ENCODE measurements at regions not wholly inside any gene's neighbourhood (a gene's known extent, or its start where the extent isn't known, plus 50 kb on each side); places are given as distances from the start of the nearest gene placed in this dataset.
"Not testable (repeated sequence)": the region's sequence is repeated elsewhere in the genome, so short reads cannot be mapped to it uniquely, and the experiment has no call there.

DNA sequence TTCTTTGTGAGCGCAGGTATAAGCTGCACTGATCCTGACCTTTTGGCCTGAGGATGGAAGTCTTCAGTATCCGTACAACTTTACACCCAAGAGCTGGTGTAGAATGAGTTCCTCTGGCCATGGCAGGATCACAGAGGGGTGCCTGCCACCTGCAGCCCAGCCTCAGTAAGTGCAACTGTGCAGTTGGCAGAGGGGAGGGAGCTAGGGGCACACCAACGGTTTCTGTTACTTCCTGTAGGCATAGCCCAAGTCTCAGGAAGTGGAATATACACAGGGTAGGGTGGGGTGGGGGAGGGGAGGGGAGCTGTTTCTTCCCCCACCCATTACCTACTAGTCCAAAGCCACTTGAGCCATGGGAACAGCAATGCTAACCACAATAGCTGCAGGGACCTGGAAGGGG is 85.4 kb upstream of the GBA3 start:
- H3K4me1 ChIP-seq (ENCODE audit: control insufficient read depth in 1 of 2, low read depth in 2 of 2) = no peaks in the 10 kb centered on the region
- H3K4me3 ChIP-seq = no peak overlapping the region
- TF ChIP-seq, protein P1, sequence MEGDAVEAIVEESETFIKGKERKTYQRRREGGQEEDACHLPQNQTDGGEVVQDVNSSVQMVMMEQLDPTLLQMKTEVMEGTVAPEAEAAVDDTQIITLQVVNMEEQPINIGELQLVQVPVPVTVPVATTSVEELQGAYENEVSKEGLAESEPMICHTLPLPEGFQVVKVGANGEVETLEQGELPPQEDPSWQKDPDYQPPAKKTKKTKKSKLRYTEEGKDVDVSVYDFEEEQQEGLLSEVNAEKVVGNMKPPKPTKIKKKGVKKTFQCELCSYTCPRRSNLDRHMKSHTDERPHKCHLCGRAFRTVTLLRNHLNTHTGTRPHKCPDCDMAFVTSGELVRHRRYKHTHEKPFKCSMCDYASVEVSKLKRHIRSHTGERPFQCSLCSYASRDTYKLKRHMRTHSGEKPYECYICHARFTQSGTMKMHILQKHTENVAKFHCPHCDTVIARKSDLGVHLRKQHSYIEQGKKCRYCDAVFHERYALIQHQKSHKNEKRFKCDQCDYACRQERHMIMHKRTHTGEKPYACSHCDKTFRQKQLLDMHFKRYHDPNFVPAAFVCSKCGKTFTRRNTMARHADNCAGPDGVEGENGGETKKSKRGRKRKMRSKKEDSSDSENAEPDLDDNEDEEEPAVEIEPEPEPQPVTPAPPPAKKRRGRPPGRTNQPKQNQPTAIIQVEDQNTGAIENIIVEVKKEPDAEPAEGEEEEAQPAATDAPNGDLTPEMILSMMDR (IDR thresholded peaks at IDR 0.05) = peak; percentile 53
- H3K27me3 ChIP-seq (replicated peaks; ENCODE audit: insufficient read depth) = no peaks in the 10 kb centered on the region
- DNase-seq (ENCODE audit: low spot score) (no peak), ATAC-seq (ENCODE audit: insufficient number of reproducible peaks, low FRiP score, low read depth) (no peak)
- no peaks in the 10 kb centered on the region for H3K9me3 ChIP-seq
- H3K36me3 ChIP-seq = no peaks in the 10 kb centered on the region
- no peak overlapping the region for H3K27ac ChIP-seq

DNA sequence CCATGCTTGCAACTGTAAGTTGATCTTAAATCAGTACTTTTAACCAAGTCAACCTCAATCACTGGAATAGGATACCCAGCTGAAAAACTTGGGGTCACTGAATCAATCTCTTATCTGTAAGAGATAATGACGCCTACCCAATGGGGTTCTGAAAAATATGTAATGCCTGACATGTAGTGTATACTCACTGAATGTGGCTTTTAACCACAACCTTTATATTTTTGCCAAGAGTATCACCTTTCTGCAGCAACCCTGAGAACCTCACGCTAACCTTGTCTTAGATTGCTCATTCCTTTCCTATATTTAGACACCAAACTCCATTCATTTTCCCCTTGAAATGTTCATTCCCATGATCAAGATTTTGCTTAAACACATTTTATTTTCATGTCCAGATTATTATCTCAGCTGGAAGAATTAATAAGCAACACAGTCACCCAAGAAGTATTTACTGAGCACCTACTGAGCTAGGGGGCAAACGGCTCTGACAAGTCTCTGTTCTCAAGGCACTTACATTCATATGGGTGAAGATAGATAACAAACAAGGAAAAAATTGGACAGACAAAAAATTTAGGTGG is 82.7 kb upstream of the GBA3 start:
- ATAC-seq (ENCODE audit: insufficient number of reproducible peaks, low FRiP score, low read depth); H3K9me3 ChIP-seq: not testable (repeated sequence)

GRCh38 chr4:22614114-22614513 is 78.6 kb upstream of the GBA3 start:
- TF ChIP-seq, protein P1 (IDR thresholded peaks at IDR 0.05) = no peak
- ATAC-seq (ENCODE audit: insufficient number of reproducible peaks, low FRiP score, low read depth) (no peak), DNase-seq (ENCODE audit: low spot score) (no peak)
- Histone ChIP-seq H3K27ac (no peak overlapping the region), H3K27me3 (replicated peaks; ENCODE audit: insufficient read depth) (no peaks in the 10 kb centered on the region), H3K4me3 (no peak overlapping the region), H3K9me3 (no peaks in the 10 kb centered on the region), H3K36me3 (no peaks in the 10 kb centered on the region), H3K4me1 (ENCODE audit: control insufficient read depth in 1 of 2, low read depth in 2 of 2) (no peaks in the 10 kb centered on the region)

More for the DNA sequence above, 82.7 kb upstream of the GBA3 start:
- DNase-seq (ENCODE audit: low spot score); H3K4me3 ChIP-seq; H3K36me3 ChIP-seq; H3K4me1 ChIP-seq (ENCODE audit: control insufficient read depth in 1 of 2, low read depth in 2 of 2); H3K27ac ChIP-seq; H3K27me3 ChIP-seq (replicated peaks; ENCODE audit: insufficient read depth): not testable (repeated sequence)

DNA sequence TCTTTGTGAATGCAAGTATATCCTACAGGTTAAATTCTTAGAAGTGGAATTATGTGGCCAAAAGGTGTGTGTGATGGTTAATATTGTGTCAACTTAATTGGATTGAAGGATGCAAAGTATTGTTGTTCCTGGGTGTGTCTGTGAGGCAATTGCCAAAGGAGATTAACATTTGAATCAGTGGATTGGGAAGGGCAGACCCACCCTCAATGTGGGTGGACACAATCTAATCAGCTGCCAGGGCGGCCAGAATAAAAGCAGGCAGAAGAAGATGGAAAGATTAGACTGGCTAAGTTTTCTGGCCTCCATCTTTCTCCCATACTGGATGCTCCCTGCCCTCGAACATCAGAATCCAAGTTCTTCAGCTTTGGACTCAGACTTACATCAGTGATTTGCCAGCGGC is 76.2 kb upstream of the GBA3 start:
- H3K4me3 ChIP-seq = no peak overlapping the region
- TF ChIP-seq, protein P1 (IDR thresholded peaks at IDR 0.05) = no peak
- DNase-seq (ENCODE audit: low spot score) (no peak), ATAC-seq (ENCODE audit: insufficient number of reproducible peaks, low FRiP score, low read depth) (no peak)
- H3K27me3 ChIP-seq (replicated peaks; ENCODE audit: insufficient read depth) = no peaks in the 10 kb centered on the region
- H3K36me3 ChIP-seq = no peaks in the 10 kb centered on the region
- no peaks in the 10 kb centered on the region for H3K4me1 ChIP-seq (ENCODE audit: control insufficient read depth in 1 of 2, low read depth in 2 of 2)
- H3K27ac ChIP-seq = no peak overlapping the region
- H3K9me3 ChIP-seq = no peaks in the 10 kb centered on the region

DNA sequence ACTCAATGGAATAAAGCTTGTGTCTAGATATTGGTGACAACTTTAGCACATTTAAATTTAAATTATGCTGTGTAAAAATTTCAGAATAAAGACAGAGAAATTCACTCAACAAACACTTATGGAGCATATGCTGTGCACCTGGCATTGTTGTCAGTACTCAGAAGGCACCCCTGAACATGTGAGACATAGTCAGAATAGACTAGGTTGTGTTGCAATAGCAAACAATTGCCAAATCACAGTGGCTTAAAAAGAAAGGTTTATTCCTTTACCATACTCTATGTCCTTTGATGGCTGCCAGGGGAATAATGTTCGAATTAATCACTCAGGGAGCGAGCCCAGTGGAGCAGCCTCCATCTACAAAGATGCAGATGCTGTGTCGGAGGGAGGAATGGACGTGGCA is 72.6 kb upstream of the GBA3 start:
- ATAC-seq (ENCODE audit: insufficient number of reproducible peaks, low FRiP score, low read depth); DNase-seq (ENCODE audit: low spot score); H3K36me3 ChIP-seq; H3K27me3 ChIP-seq (replicated peaks; ENCODE audit: insufficient read depth); H3K4me1 ChIP-seq (ENCODE audit: control insufficient read depth in 1 of 2, low read depth in 2 of 2); H3K4me3 ChIP-seq; H3K27ac ChIP-seq; H3K9me3 ChIP-seq: not testable (repeated sequence)

DNA sequence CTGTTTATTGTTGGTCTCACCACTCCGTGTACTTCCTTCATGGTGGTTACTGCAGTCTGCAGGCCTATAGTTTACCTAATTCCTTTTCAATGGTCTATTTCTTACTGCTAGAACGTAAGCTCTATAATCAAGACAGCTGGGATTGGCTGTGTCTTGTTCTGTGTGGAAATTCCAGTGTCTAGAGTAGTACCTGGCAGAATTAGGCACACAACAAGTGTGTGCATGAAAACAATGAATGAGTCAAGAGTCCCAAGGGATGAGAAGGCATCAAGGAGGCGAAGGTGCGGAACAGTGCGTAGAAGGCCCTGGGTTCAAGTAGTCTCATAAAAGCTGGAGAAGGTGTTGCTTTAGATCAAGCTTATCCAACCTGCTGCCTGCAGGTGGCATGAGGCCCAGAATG is 70.8 kb upstream of the GBA3 start:
- H3K36me3 ChIP-seq; DNase-seq (ENCODE audit: low spot score); H3K4me3 ChIP-seq; H3K9me3 ChIP-seq; H3K27ac ChIP-seq; H3K4me1 ChIP-seq (ENCODE audit: control insufficient read depth in 1 of 2, low read depth in 2 of 2); ATAC-seq (ENCODE audit: insufficient number of reproducible peaks, low FRiP score, low read depth); H3K27me3 ChIP-seq (replicated peaks; ENCODE audit: insufficient read depth): not testable (repeated sequence)

GRCh38 chr4:22624002-22624401 is 68.7 kb upstream of the GBA3 start:
- not testable (repeated sequence) for DNase-seq (ENCODE audit: low spot score); H3K27me3 ChIP-seq (replicated peaks; ENCODE audit: insufficient read depth); H3K4me3 ChIP-seq; H3K36me3 ChIP-seq; ATAC-seq (ENCODE audit: insufficient number of reproducible peaks, low FRiP score, low read depth); H3K27ac ChIP-seq; H3K9me3 ChIP-seq; H3K4me1 ChIP-seq (ENCODE audit: control insufficient read depth in 1 of 2, low read depth in 2 of 2)
